H1 (cell line): ENCODE measurements at regions not wholly inside any gene's neighbourhood (a gene's known extent, or its start where the extent isn't known, plus 50 kb on each side); places are given as distances from the start of the nearest gene placed in this dataset.

Experiments used
- CTCF ChIP-seq, 3 experiments: IDR thresholded peaks; 1 replicate in 2 of 3; 2 replicates in 1 of 3; pipeline versions ENCODE4 v1.5.1 to v1.6.1; 2011; ENCODE audit warnings: low read length in 3 of 3, mild to moderate bottlenecking in 3 of 3, inconsistent platforms in 2 of 3, low read depth in 1 of 3, moderate library complexity in 1 of 3; ENCODE audit not compliant: insufficient read depth in 1 of 3; ENCODE audit errors: control extremely low read depth in 1 of 3
- EZH2 ChIP-seq: fragments of 200-600 bp; sonication (generic); IDR thresholded peaks from 2 replicates; pipeline ENCODE4 v1.7.1; 2012; ENCODE audit warnings: low read depth, mild to moderate bottlenecking, moderate library complexity, low read length, inconsistent platforms; ENCODE audit not compliant: severe bottlenecking
- KDM5A ChIP-seq: fragments of 200-600 bp; IDR thresholded peaks from 2 replicates; pipeline ENCODE4 v1.7.1; 2012; ENCODE audit warnings: mild to moderate bottlenecking, low read length, inconsistent platforms, mixed read lengths
- NRF1 ChIP-seq: IDR thresholded peaks from 2 replicates; pipeline ENCODE4 v1.6.1; 2011; ENCODE audit warnings: mild to moderate bottlenecking, low read depth, low read length, improper control_type of control experiment
- POLR2A ChIP-seq, 2 experiments: IDR thresholded peaks; 1 replicate in 1 of 2; 2 replicates in 1 of 2; pipeline ENCODE4 v1.6.1; 2011; ENCODE audit warnings: low read depth in 2 of 2, low read length in 2 of 2, mild to moderate bottlenecking in 2 of 2; ENCODE audit errors: control extremely low read depth in 1 of 2
- POLR2AphosphoS5 ChIP-seq: IDR thresholded peaks from 2 replicates; pipeline ENCODE4 v1.6.1; 2011; ENCODE audit warnings: low read depth, low read length
- RFX5 ChIP-seq: IDR thresholded peaks from 2 replicates; pipeline ENCODE4 v1.6.1; 2011; ENCODE audit warnings: low read depth, low read length, improper control_type of control experiment, borderline replicate concordance
- SIN3A ChIP-seq, 2 experiments: IDR thresholded peaks in 1 of 2; conservative IDR thresholded peaks in 1 of 2; 2 replicates each; pipeline ENCODE4 v1.6.1; 2011 to 2012; ENCODE audit warnings: low read length in 2 of 2, improper control_type of control experiment in 1 of 2, low read depth in 1 of 2, mild to moderate bottlenecking in 1 of 2
- SRF ChIP-seq: IDR thresholded peaks from 2 replicates; pipeline ENCODE4 v1.6.1; 2011; ENCODE audit warnings: mild to moderate bottlenecking, low read depth, low read length, moderate library complexity
- ZNF274 ChIP-seq: IDR thresholded peaks from 2 replicates; pipeline ENCODE4 v1.7.0; 2012; ENCODE audit warnings: low read length, borderline replicate concordance; ENCODE audit errors: extremely low read depth

GRCh38 chr7:114218283-114218682 lies 196.3 kb upstream of the FOXP2 start:
- no peak for TF ChIP-seq KDM5A
- no peak for TF ChIP-seq NRF1
- TF ChIP-seq POLR2A (IDR thresholded peaks at IDR 0.05; ENCODE audit: control extremely low read depth in 1 of 2, low read depth in 2 of 2, low read length in 2 of 2), result no peak
- TF ChIP-seq ZNF274, result no peak
- no peak for TF ChIP-seq POLR2AphosphoS5
- no peak for TF ChIP-seq CTCF (IDR thresholded peaks at IDR 0.05; ENCODE audit: control extremely low read depth in 1 of 3, insufficient read depth in 1 of 3, low read depth in 1 of 3, low read length in 3 of 3)
- TF ChIP-seq EZH2, result no peak
- TF ChIP-seq RFX5, result no peak
- TF ChIP-seq SRF, result no peak
- no peak for TF ChIP-seq SIN3A (conservative IDR thresholded peaks at IDR 0.05 in 1 of 2, IDR thresholded peaks at IDR 0.05 in 1 of 2; ENCODE audit: low read depth in 1 of 2, low read length in 2 of 2)
